H9 (cell line): ENCODE measurements at regions not wholly inside any gene's neighbourhood (a gene's known extent, or its start where the extent isn't known, plus 50 kb on each side); places are given as distances from the start of the nearest gene placed in this dataset.

Experiments used
- DNase-seq: peaks from one replicate; pipeline ENCODE4 v3.0.0-alpha.2; 2017
- H2AFZ ChIP-seq: one replicate; pipeline ENCODE4 v1.6.1; 2013; ENCODE audit warnings: mild to moderate bottlenecking, low read length, control low read depth, moderate library complexity
- H2AK5ac ChIP-seq: 2 replicates; pipeline ENCODE4 v1.6.1; 2013; ENCODE audit warnings: low read length, control low read depth, mixed read lengths; ENCODE audit not compliant: insufficient read length
- H2BK120ac ChIP-seq: one replicate; pipeline ENCODE4 v1.6.1; 2013; ENCODE audit warnings: low read depth, mild to moderate bottlenecking, low read length, control low read depth, inconsistent platforms; ENCODE audit not compliant: poor library complexity, severe bottlenecking
- H2BK12ac ChIP-seq: 2 replicates; pipeline ENCODE4 v1.6.1; 2013; ENCODE audit warnings: low read length, control low read depth, mixed read lengths, low read depth; ENCODE audit not compliant: insufficient read length
- H2BK15ac ChIP-seq: 2 replicates; pipeline ENCODE4 v1.6.1; 2013; ENCODE audit warnings: low read depth, low read length, control low read depth
- H2BK20ac ChIP-seq: one replicate; pipeline ENCODE4 v1.6.1; 2013; ENCODE audit warnings: low read depth, mild to moderate bottlenecking, low read length, control low read depth, inconsistent platforms; ENCODE audit not compliant: poor library complexity, severe bottlenecking
- H2BK5ac ChIP-seq: 2 replicates; pipeline ENCODE4 v1.6.1; 2013; ENCODE audit warnings: low read length, control low read depth, mixed read lengths; ENCODE audit not compliant: insufficient read length
- H3K14ac ChIP-seq: 2 replicates; pipeline ENCODE4 v1.6.1; 2013; ENCODE audit warnings: low read length, control low read depth; ENCODE audit not compliant: insufficient read depth
- H3K18ac ChIP-seq: 2 replicates; pipeline ENCODE4 v1.6.1; 2013; ENCODE audit warnings: low read depth, mild to moderate bottlenecking, mixed read lengths, low read length, control low read depth; ENCODE audit not compliant: insufficient read length
- H3K23ac ChIP-seq: 2 replicates; pipeline ENCODE4 v1.6.1; 2013; ENCODE audit warnings: low read length, control low read depth, mixed read lengths, low read depth; ENCODE audit not compliant: insufficient read length
- H3K23me2 ChIP-seq: 2 replicates; pipeline ENCODE4 v1.6.1; 2013; ENCODE audit warnings: low read depth, mild to moderate bottlenecking, mixed read lengths, low read length, control low read depth; ENCODE audit not compliant: insufficient read length, poor library complexity, severe bottlenecking
- H3K27ac ChIP-seq: 2 replicates; pipeline ENCODE4 v1.5.1; 2013; ENCODE audit warnings: low read length, control low read depth, mixed read lengths, low read depth; ENCODE audit not compliant: insufficient read length
- H3K27me3 ChIP-seq: 2 replicates; pipeline ENCODE4 v1.6.1; 2013; ENCODE audit warnings: low read length, control low read depth, inconsistent platforms; ENCODE audit not compliant: insufficient read depth
- H3K4ac ChIP-seq: 2 replicates; pipeline ENCODE4 v1.6.1; 2013; ENCODE audit warnings: low read depth, mild to moderate bottlenecking, control low read depth, inconsistent platforms, low read length, moderate library complexity
- H3K4me1 ChIP-seq: 2 replicates; pipeline ENCODE4 v1.6.1; 2013; ENCODE audit warnings: low read length, control low read depth, inconsistent platforms; ENCODE audit not compliant: insufficient read depth
- H3K4me2 ChIP-seq: 2 replicates; pipeline ENCODE4 v1.6.1; 2013; ENCODE audit warnings: low read length, control low read depth, mixed read lengths; ENCODE audit not compliant: insufficient read length, insufficient read depth
- H3K56ac ChIP-seq: 2 replicates; pipeline ENCODE4 v1.6.1; 2013; ENCODE audit warnings: low read depth, mild to moderate bottlenecking, mixed read lengths, low read length, control low read depth; ENCODE audit not compliant: insufficient read length
- H3K79me1 ChIP-seq: 2 replicates; pipeline ENCODE4 v1.6.1; 2013; ENCODE audit warnings: low read depth, mild to moderate bottlenecking, moderate library complexity, low read length, control low read depth, inconsistent platforms; ENCODE audit not compliant: insufficient read depth, poor library complexity, severe bottlenecking
- H3K79me2 ChIP-seq: 2 replicates; pipeline ENCODE4 v1.6.1; 2013; ENCODE audit warnings: low read length, control low read depth, inconsistent platforms; ENCODE audit not compliant: insufficient read depth
- H3K9ac ChIP-seq: 2 replicates; pipeline ENCODE4 v1.6.1; 2013; ENCODE audit warnings: low read length, control low read depth, mixed read lengths; ENCODE audit not compliant: insufficient read length; ENCODE audit errors: extremely low read depth
- H3K9me3 ChIP-seq: one replicate; pipeline ENCODE4 v1.6.1; 2013; ENCODE audit warnings: low read depth, low read length, inconsistent platforms; ENCODE audit not compliant: control insufficient read depth
- H3T11ph ChIP-seq: one replicate; pipeline ENCODE4 v1.6.1; 2013; ENCODE audit warnings: mild to moderate bottlenecking, low read length, control low read depth, inconsistent platforms
- H4K20me1 ChIP-seq: one replicate; pipeline ENCODE4 v1.6.1; 2013; ENCODE audit not compliant: control insufficient read depth, insufficient read length, insufficient read depth
- H4K5ac ChIP-seq: 2 replicates; pipeline ENCODE4 v1.6.1; 2013; ENCODE audit warnings: low read depth, mild to moderate bottlenecking, mixed read lengths, low read length, control low read depth; ENCODE audit not compliant: insufficient read length
- H4K8ac ChIP-seq: replicated peaks from 2 replicates; pipeline ENCODE4 v1.6.1; 2013; ENCODE audit warnings: low read length, control low read depth, mixed read lengths, low read depth; ENCODE audit not compliant: insufficient read length
- H4K91ac ChIP-seq: 2 replicates; pipeline ENCODE4 v1.6.1; 2013; ENCODE audit warnings: low read depth, mild to moderate bottlenecking, moderate library complexity, mixed read lengths, low read length, control low read depth; ENCODE audit not compliant: insufficient read length
- H3K27ac Mint-ChIP-seq, 3 experiments: 2 replicates in 2 of 3; 3 replicates in 1 of 3; pipeline ENCODE4 v1.8.0; 2020 to 2021; ENCODE audit warnings: mixed read lengths in 3 of 3, mild to moderate bottlenecking in 1 of 3, moderate library complexity in 1 of 3
- H3K27me3 Mint-ChIP-seq: 2 replicates; pipeline ENCODE4 v1.8.0; 2021; ENCODE audit warnings: low read depth, mild to moderate bottlenecking, moderate library complexity, mixed read lengths
- H3K36me3 Mint-ChIP-seq, 3 experiments: 2 replicates in 2 of 3; 3 replicates in 1 of 3; pipeline ENCODE4 v1.8.0; 2020 to 2021; ENCODE audit warnings: low read depth in 3 of 3, mixed read lengths in 3 of 3; ENCODE audit not compliant: insufficient read depth in 1 of 3
- H3K4me1 Mint-ChIP-seq, 2 experiments: 2 replicates each; pipeline ENCODE4 v1.8.0; 2020; ENCODE audit warnings: mixed read lengths in 2 of 2
- H3K4me3 Mint-ChIP-seq, 2 experiments: 2 replicates in 1 of 2; 3 replicates in 1 of 2; pipeline ENCODE4 v1.8.0; 2020 to 2021; ENCODE audit warnings: mild to moderate bottlenecking in 2 of 2, mixed read lengths in 2 of 2, moderate library complexity in 1 of 2
- H3K9me3 Mint-ChIP-seq, 2 experiments: 2 replicates in 1 of 2; 3 replicates in 1 of 2; pipeline ENCODE4 v1.8.0; 2020; ENCODE audit warnings: mild to moderate bottlenecking in 2 of 2, mixed read lengths in 2 of 2, moderate library complexity in 1 of 2
- WGBS: extraction: QIAGEN DNeasy Blood & Tissue Kit; methylation state at CpG from one replicate; pipeline ENCODE4 v1.1.7; 2013; ENCODE audit warnings: missing lambda C conversion rate, low lambda C conversion rate, mixed read lengths; ENCODE audit not compliant: insufficient read length; ENCODE audit errors: extremely low coverage; 5-methylcytosine and 5-hydroxymethylcytosine counted together
- TF ChIP-seq, protein P1 (sequence below): fragments of 200-600 bp; sonication (generic); conservative IDR thresholded peaks from 3 replicates; pipeline ENCODE4 v1.8.0; 2021; ENCODE audit warnings: antibody characterized with exemption, mild to moderate bottlenecking

DNA sequence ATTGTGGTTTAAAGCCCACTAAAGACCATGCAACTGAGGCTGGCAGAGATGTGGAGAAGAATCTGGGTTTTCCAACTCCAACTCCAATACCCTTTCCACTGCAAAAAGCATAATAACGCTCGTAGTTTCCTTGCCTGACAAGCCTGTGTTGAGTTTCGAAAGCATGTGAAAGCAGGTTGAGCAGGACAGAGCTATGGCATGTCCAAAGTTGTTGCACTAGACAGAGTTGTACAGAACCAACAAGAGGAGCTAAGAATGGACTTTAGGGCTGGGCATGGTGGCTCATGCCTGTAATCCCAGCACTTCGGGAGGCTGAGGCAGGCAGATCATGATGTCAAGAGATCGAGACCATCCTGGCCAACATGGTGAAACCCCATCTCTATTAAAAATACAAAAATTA, 572.0 kb upstream of the TBX3 start:
- Histone ChIP-seq H2BK12ac (no peak overlapping the region), H2BK20ac (no peak overlapping the region), H3K27me3 (no peaks in the 10 kb centered on the region), H2AK5ac (no peak overlapping the region), H3K18ac (no peak overlapping the region), H3K79me2 (no peaks in the 10 kb centered on the region), H4K20me1 (no peaks in the 10 kb centered on the region), H3K4ac (no peak overlapping the region), H3K23me2 (no peaks in the 10 kb centered on the region), H3K4me1 (no peaks in the 10 kb centered on the region; the same call in 1 of the 2 replicates), H3K4me2 (no peak overlapping the region), H4K91ac (no peak overlapping the region), H2BK5ac (no peak overlapping the region), H3K9ac (no peak overlapping the region), H2AFZ (no peak overlapping the region), H4K5ac (no peak overlapping the region), H3K79me1 (no peaks in the 10 kb centered on the region), H3K56ac (no peak overlapping the region), H2BK15ac (no peak overlapping the region), H3K27ac (no peak overlapping the region), H3K9me3 (no peaks in the 10 kb centered on the region), H3K23ac (no peak overlapping the region), H2BK120ac (no peak overlapping the region), H3K14ac (no peak overlapping the region), H3T11ph (no peak overlapping the region), H4K8ac (no peak overlapping the region)
- Mint-ChIP-seq H3K27ac (no peak overlapping the region), H3K27me3 (peaks cover 11% of the 10 kb centered on the region), H3K4me1 (peaks cover 3 to 7% of the 10 kb centered on the region in 2 experiments), H3K4me3 (no peak overlapping the region), H3K36me3 (no peaks in the 10 kb centered on the region), H3K9me3 (peaks cover 0 to 3% of the 10 kb centered on the region in 2 experiments; a peak in 2 of 5 replicates)
- TF ChIP-seq, protein P1, sequence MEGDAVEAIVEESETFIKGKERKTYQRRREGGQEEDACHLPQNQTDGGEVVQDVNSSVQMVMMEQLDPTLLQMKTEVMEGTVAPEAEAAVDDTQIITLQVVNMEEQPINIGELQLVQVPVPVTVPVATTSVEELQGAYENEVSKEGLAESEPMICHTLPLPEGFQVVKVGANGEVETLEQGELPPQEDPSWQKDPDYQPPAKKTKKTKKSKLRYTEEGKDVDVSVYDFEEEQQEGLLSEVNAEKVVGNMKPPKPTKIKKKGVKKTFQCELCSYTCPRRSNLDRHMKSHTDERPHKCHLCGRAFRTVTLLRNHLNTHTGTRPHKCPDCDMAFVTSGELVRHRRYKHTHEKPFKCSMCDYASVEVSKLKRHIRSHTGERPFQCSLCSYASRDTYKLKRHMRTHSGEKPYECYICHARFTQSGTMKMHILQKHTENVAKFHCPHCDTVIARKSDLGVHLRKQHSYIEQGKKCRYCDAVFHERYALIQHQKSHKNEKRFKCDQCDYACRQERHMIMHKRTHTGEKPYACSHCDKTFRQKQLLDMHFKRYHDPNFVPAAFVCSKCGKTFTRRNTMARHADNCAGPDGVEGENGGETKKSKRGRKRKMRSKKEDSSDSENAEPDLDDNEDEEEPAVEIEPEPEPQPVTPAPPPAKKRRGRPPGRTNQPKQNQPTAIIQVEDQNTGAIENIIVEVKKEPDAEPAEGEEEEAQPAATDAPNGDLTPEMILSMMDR = no peak
- no CpG with 5 or more reads among the region's 5 CpGs for WGBS
- no peak for DNase-seq
